ENCODE measurements at regions not wholly inside any gene's neighbourhood (a gene's known extent, or its start where the extent isn't known, plus 50 kb on each side); places are given as distances from the start of the nearest gene placed in this dataset.

DNA sequence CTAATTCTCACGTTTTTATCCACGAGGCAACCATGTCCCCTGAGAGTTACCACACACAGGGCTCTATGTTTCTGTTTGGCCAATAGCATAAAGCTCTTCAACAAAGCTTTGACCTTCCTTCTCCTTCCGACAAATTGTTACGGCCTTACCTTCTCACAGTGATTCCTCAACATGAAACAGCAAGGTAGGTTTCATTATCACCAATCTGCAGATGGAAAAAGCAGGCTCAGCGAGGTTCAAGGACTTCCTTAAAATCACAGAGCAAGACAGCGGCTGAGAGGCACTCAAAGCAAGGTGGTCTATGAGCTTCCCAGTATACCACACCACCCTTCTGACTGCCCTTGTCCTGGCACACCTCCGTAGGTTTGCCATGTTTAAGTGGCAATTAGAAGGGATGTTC, 360.0 kb downstream of the CD83 start:
- no peak for TF ChIP-seq ETS1 (IDR thresholded peaks at IDR 0.05)
- TF ChIP-seq EZH2 (IDR thresholded peaks at IDR 0.05; ENCODE audit: low read depth, unreplicated experiment): no peak
- no peak for TF ChIP-seq POLR2AphosphoS5 (IDR thresholded peaks at IDR 0.05; ENCODE audit: low read depth)
- TF ChIP-seq EZH2phosphoT487 (IDR thresholded peaks at IDR 0.05; ENCODE audit: unreplicated experiment): no peak
- no peak for TF ChIP-seq JUNB (IDR thresholded peaks at IDR 0.05; ENCODE audit: unreplicated experiment)
- TF ChIP-seq STAT1 (IDR thresholded peaks at IDR 0.05; ENCODE audit: unreplicated experiment): no peak
- TF ChIP-seq ZNF331 (CRISPR knock-in tag; IDR thresholded peaks at IDR 0.05; ENCODE audit: low read depth): no peak
- TF ChIP-seq ZNF114 (CRISPR knock-in tag; IDR thresholded peaks at IDR 0.05): no peak
- TF ChIP-seq, protein P1, sequence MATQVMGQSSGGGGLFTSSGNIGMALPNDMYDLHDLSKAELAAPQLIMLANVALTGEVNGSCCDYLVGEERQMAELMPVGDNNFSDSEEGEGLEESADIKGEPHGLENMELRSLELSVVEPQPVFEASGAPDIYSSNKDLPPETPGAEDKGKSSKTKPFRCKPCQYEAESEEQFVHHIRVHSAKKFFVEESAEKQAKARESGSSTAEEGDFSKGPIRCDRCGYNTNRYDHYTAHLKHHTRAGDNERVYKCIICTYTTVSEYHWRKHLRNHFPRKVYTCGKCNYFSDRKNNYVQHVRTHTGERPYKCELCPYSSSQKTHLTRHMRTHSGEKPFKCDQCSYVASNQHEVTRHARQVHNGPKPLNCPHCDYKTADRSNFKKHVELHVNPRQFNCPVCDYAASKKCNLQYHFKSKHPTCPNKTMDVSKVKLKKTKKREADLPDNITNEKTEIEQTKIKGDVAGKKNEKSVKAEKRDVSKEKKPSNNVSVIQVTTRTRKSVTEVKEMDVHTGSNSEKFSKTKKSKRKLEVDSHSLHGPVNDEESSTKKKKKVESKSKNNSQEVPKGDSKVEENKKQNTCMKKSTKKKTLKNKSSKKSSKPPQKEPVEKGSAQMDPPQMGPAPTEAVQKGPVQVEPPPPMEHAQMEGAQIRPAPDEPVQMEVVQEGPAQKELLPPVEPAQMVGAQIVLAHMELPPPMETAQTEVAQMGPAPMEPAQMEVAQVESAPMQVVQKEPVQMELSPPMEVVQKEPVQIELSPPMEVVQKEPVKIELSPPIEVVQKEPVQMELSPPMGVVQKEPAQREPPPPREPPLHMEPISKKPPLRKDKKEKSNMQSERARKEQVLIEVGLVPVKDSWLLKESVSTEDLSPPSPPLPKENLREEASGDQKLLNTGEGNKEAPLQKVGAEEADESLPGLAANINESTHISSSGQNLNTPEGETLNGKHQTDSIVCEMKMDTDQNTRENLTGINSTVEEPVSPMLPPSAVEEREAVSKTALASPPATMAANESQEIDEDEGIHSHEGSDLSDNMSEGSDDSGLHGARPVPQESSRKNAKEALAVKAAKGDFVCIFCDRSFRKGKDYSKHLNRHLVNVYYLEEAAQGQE (IDR thresholded peaks at IDR 0.05; ENCODE audit: unreplicated experiment): no peak
- no peak for TF ChIP-seq ZNF462 (CRISPR knock-in tag; IDR thresholded peaks at IDR 0.05)
- TF ChIP-seq CREB1 (CRISPR knock-in tag; IDR thresholded peaks at IDR 0.05; ENCODE audit: low read depth): no peak
- TF ChIP-seq NANOG (IDR thresholded peaks at IDR 0.05; ENCODE audit: borderline replicate concordance): no peak
- TF ChIP-seq CTCF (conservative IDR thresholded peaks at IDR 0.05; ENCODE audit: low read depth in 2 of 2): no peak
- Histone ChIP-seq H2AFZ (no peak overlapping the region), H3K4me3 (no peak overlapping the region), H3K4me1 (ENCODE audit: insufficient read depth) (no peaks in the 10 kb centered on the region), H3F3A (replicated peaks; ENCODE audit: low read depth) (no peaks in the 10 kb centered on the region), H3K4me2 (no peak overlapping the region), H3K79me2 (replicated peaks; ENCODE audit: insufficient read depth) (no peaks in the 10 kb centered on the region), H3K36me3 (ENCODE audit: insufficient read depth) (peaks cover 5% of the 10 kb centered on the region; the same call in 1 of the 2 replicates), H3K27ac (ENCODE audit: low read depth) (no peak overlapping the region), H4K20me1 (replicated peaks; ENCODE audit: insufficient read depth) (no peaks in the 10 kb centered on the region), H3K9me2 (ENCODE audit: insufficient read depth) (peaks cover 3% of the 10 kb centered on the region; the same call in 1 of the 2 replicates), H3K27me3 (ENCODE audit: insufficient read depth) (no peaks in the 10 kb centered on the region)
- Mint-ChIP-seq H3K9me3 (peaks cover 16% of the 10 kb centered on the region), H3K27me3 (ENCODE audit: insufficient read depth, low read depth, poor library complexity) (peaks cover 2% of the 10 kb centered on the region), H3K36me3 (ENCODE audit: low read depth) (peaks cover 18% of the 10 kb centered on the region), H3K4me1 (no peaks in the 10 kb centered on the region; the same call in 2 of the 3 replicates), H3K4me3 (no peak overlapping the region), H3K27ac (no peak overlapping the region)
- DNase-seq (ENCODE audit: low spot score) (no peak), ATAC-seq (no peak)
